HL-60/S4 treated with phorbol 12-myristate 13-acetate at 8.2 ng/mL for 4 days and 3 days (cell line): ENCODE measurements at regions not wholly inside any gene's neighbourhood (a gene's known extent, or its start where the extent isn't known, plus 50 kb on each side); places are given as distances from the start of the nearest gene placed in this dataset.

Experiments used
- in situ Hi-C: fragments of 300-500 bp; cut with MboI; formaldehyde crosslinking; loops from 2 replicates; pipeline ENCODE4 v1.15.0; 2022; ENCODE audit warnings: low sequenced_read_pairs

DNA sequence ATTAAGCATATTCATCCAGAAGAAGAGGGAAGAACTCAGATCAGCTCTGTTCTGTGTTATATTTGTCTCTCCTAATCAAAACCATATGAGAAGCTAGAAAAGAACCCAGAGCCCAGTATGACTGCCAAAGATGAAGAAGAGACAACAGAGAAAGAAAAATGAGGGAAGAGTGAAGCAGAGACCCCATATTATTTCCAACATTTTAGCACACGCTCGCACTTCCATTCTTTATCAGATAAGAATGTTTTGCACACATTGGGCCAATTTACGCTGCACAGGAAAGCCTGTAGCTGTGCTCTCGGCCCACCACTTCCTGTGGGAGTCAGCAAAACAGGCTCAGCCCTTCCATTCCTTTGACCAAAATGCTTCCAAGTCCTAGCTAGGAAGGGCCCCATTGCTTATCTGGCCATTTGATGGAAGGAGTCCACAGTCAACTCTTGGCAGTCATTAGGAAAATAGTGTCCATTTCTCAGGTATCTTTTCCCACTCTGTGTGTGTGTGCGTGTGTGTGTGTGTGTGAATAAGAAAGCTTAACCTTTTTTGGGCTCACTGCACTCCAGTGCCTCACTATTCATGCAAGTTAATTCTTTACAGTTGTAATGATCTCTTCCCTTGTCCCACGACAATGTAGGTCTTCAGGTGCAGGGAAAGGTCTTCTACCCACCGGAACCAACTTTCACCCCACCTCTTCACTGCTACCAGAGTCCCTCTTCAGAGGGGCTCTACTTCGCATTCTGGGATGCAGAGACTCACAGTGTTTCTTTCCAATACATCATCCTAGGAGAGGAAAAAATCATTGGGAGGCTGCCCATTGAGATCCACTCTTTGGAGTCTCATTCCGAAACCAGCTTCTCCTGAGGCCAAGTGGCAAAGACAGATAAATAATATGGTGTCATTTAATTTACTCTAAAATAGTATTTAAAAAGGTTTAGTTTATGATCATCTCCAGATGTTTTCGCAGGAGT lies 237.5 kb downstream of the COG6 start:
- in situ Hi-C loops: no loop called here

DNA sequence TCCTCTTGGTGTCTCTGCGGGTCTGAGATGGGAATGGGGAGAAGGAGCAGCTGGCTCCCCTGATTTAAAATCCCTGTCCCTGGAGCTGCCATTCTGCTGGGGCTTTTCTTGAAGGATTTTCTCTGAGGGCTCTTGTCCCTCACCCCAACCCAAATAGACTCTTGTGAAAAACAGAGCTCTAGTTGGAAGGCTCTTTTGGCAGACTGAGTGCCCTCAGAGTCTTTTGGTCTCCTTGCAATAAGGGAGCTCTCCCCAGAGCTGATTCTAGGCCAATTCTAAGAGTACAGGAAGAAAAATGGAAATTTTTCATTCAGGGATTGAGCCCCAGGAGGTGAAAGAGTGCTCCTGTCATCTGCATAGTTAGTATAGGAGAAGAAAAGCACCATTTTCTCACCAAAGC lies 238.3 kb downstream of the COG6 start:
- in situ Hi-C loops: no loop called here

DNA sequence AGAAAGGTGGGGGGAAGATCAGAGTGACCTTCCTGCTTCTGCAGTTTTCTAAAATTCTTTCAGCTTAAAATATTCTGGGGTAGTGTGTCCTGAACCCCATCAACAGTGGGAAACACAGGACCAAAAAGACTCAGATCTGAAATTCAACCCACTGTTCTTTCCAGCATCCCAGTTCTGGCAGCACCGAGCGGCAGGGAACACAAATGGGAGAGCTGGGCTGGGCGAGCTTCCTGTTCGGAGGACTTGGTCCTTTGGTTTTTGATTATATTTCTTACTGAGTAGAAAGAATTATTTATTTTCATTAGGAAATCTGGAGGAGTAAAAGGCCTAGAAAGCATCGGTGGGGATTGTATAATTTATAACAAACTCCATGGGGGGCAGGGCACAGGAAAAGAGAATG lies 239.1 kb downstream of the COG6 start:
- in situ Hi-C loops: no loop called here

DNA sequence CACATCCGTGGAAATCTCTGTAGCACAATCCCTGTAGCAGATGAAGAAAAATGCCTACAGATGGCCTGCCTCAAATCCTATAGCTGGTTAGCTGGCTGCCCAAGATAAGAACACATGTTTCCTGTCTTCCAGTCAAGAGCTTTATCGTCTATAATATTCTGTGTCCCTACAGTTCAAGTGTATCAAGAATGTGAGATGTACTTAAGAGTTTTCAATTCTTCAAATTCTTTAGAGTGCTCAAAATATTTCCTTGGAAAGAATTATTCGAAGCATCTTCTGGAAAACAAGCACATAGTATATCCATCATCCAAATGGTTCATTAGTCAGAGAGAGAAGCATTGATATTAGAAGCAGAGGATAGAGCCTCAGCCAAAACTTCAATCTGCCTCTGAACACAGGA lies 239.8 kb downstream of the COG6 start:
- in situ Hi-C loops: no loop called here

DNA sequence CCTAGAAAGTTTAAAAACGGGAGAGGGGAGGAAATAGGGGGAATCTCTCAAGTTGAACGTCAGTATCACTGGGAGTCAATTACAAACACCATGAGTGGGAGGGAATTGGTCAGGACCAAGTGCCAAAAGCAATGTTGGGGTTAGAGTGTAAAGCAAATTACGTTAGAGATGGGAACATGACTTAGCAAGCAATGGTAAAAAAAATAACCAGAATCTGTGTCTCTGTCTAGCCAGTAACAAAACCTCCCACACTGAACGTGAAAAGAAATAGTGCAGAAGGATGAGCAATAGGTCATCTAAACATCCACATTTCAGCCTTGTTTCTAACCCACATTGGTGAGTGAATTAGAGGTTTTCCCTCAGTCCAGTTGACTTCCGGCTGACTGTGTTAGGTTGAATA lies 242.2 kb downstream of the COG6 start:
- in situ Hi-C loops: no loop called here

DNA sequence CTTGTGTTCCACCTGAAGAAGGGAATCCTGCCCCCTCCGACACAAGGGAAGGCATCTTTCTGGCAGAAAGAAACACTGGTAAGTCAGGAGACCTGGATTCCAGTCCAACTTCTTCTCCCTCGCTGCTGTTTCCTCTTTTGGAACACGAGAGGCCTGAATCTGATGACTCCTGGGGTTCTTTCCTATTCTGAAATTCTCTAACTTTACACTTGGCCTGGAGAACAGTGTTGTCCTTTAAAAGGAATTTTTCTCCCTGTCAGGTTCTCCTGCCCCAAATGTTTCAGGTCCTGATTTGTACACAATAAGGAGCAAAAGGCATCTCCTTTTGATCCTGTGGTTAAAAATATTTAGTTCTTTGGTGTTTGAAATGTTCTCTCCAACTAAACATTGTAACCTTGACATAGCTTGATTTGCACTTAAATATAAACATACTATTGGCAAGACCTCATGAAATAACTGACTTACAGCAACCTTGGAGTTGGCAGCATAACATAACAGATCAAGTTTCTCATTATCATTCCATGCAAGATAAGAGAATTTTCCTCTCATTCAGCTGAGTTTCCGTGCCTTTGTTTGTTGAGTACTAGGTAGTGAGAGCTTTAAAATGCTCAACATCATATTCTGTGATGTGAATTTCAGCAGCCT lies 244.8 kb downstream of the COG6 start:
- in situ Hi-C loops: no loop called here

DNA sequence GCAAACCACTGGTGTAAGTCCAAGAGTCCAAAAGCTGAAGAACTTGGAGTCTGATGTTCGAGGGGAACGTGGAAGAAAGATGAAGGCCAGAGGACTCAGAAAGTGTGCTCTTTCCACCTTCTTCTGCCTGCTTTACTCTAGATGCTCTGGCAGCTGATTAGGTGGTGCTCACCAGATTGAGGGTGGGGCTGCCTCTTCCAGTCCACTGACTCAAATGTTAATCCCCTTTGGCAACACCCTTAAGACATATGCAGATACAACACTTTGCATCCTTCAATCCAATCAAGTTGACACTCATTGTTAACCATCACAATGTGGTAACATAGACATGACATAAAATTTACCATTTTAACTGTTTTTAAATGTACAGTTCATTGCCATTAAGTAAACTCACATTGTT lies 249.5 kb downstream of the COG6 start:
- in situ Hi-C loops: no loop called here

DNA sequence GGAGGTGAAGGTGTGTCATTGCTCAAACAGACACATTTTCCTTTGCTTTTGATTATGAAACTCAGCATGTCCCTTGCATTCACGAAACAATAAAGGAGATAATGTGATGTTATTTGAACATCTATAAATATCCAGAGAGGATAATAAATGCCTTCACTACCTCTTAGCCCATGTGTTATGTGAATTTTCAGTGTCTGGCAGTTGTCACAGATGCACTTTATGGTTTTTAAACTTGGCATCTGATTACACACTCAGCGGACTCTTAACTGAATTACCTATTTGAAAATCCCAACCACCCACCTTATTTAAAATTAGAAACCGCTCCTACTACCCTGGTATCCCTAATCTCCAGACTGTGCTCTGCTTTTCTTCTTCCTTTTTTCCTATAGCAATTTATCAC lies 254.2 kb downstream of the COG6 start:
- in situ Hi-C loops: no loop called here

DNA sequence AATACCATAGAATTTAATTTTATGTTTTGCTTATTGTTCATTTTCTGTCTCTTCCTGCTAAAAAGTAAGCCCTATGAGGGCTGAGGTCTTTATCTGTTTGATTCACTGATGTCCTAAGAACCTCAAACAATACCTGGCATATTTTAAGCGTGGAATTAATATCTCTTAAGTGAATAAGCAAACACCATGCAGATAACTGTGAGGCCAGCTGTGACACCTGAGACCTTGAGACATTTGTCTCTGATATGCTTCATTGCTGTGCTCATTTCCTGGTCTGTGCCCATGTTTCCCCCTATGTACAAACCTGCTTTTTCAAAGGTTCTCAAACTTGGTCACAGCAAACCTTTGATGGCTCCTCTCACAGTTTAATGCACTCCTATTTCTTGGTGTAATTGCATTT lies 254.6 kb downstream of the COG6 start:
- in situ Hi-C loops: no loop called here

DNA sequence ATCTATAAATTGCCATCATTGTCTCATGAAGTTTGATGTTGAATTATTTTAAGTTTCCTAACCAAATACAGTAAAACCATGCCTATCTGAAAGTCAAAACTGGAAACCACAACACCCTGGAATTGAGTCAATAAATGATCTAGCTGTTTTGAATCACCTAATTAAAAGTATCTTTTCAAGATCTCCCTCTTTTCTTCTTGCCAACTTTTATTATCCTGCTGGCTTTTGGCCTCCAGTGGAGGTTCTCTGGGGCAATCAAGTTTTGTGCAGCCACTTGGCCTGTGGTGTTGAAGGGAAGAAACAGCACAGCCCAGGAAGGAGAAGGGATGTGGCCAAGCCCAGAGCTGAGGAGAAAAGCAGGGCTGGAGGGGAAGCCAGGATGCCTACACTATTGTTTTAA lies 255.4 kb downstream of the COG6 start:
- in situ Hi-C loops: no loop called here

DNA sequence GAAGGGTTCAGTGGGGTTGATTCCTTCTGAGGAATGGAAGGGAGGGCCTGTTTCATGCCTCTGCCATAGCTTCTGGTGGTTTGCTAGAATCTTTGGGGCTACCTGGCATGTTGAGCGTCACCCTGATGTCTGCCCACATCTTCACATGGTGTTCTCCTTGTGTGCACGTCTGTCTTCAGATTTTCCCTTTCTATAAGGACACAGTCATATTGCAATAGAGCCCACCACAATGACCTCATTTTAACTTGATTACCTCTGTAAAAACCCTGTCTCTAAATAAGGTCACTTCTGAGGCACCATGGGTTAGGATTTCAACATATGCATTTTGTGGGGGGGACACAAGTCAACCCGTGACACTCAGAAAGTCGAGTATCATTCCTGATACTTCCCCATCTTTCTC lies 257.9 kb downstream of the COG6 start:
- in situ Hi-C loops: no loop called here

DNA sequence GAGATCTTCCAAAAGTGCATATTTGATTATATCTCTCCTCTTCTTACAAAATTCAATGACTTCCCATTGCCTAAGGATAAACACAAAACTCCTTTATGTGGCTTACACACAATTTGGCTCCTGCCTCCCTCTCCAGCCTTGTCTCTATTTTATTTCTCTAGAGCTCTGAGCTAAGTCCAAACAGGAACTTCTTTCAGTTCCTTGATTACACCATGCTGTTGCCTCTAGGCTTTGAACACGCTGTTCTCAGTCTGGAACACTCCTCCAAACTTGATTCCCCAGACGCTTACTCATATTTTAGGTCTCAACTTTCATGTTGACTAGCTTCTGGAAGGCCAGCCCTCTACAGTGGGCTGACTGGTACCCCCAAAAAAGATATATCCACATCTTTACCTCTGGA lies 258.5 kb downstream of the COG6 start:
- in situ Hi-C loops: no loop called here

DNA sequence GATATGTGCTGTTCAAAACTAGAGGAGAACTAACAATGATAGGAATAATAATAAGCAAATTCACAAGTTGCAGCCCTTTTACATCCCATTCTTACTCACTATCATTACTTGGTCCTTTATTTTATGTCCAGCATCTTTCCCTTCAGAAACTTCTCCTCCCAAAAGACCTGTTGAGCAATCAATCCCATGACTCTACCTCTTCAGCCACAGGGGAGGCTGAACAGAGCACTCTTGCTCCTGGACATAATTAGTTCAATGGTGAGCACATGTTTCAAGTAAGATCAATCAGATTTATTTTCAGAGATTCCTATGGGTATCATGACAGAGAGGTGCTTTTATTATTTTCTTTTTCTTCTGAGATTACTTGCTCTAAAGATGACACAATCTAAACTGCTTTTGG lies 260.0 kb downstream of the COG6 start:
- in situ Hi-C loops: no loop called here

DNA sequence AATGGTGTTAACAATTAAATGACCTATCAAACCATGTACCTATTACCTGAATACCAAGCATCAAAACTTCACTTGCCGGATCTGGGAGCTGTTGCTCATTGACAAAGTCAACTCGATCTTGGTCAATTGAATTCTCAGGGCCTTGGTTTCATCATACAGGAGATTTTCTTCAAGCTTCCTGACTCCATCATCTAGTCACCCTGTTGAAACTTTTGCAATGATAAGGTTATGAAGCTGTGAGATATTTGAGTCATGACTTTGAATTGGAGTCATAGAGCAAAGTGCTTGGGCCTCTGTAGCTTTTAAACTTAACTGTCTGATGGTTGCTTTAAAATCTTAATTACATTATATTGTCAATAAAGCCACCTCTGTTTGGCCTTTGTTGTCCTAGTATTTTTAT lies 260.9 kb downstream of the COG6 start:
- in situ Hi-C loops: no loop called here

DNA sequence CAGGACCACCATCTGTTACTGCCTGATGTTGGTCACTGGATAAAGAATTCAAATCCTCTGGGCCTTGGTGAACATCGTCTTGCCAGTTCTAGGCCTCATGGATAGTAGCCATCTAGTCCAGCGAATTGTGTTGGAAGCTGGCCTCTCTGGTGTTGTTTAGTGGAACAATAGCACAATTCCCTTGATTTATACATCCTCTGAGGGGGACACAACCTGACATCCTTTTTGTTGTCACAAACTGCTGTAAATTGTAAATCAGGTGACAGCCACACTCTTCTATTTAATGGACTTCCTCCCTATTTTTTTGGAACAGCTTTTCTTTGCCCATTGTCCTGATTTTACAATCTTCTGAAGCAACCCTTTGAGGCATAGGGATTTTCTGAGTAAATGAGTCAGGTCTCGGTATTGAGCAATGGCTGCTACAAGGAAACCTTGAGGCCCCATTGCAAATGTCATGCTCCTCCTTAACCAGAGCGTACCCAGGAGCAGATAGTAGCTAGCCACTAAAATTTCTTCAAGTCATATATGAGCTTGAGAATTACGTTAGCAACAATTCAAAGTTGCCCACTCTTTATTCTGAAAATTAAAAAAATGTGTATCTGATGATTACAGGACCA lies 263.3 kb downstream of the COG6 start:
- in situ Hi-C loops: no loop called here

DNA sequence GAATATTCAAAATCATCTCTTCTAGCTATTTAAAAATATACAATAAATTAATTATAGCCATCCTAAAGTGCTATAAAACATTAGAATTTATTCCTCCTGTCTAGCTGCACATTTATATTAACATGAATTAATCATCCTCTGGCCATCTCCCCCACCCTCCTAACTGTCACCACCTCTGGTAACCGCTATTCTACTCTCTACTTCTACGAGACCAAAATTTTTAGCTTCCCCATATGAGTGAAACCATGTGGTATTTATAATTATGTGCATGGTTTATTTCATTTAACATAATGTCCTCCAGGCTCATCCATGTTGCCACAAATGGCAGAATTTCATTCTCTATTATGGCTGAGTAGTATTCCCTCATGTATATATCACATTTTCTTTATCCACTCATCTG lies 265.2 kb downstream of the COG6 start:
- in situ Hi-C loops: no loop called here

DNA sequence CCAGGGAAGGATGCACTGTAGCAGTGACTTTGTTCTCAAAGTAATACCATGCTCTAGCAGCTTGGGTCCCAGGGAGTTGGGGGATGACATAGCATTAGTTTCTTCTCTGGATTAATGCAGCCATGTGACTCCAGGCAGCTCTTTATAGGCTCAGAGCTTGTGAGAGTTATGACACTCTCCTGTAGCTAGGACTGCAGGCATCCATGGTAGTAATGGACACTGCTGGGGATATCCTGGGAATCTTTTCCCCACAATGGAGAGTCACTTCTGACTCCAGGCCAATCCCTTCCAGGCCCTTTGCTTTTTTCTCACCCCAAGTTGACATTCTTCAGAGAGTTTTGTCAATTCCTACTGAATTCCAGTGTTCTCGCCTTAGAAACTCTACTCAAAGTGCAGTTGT lies 270.9 kb downstream of the COG6 start:
- in situ Hi-C loops: no loop called here

DNA sequence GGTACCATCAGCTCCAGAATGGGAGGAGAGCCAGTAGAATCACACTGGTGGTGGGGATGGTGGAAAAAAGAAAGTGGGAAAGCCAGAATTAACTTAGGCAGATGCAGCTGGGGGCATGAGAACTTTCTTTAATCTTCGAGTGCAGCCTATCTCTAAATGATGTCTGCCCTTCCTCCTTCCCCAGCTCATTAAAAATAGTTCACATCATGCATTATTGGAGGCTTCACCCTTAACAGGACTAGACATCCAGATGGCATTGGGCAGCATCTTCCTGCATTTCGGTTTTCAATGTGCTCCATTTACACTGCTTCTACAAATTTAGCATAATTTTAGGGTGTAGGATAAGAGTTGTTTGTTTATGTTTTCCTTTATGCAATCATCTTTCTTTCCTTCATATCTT lies 272.8 kb downstream of the COG6 start:
- in situ Hi-C loops: no loop called here

DNA sequence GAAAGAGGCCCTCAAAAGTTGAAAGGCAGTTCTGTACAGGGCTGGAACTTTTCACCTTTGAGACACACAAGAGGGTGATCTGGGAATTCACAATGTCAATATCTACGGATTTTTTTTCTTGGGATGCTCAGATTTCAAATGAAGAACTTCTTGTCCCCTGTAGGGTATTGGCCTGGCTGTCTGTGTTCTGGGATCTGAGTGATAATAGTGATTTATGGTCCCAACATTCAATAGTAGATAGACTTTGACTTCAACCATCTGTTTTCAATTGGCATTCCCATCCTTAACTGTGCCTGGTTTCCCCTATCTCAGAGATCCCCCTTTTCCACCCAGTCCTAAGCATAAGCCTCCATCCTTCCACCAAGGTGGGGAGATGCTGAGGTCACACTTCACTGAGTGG lies 274.1 kb downstream of the COG6 start:
- in situ Hi-C loops: no loop called here

DNA sequence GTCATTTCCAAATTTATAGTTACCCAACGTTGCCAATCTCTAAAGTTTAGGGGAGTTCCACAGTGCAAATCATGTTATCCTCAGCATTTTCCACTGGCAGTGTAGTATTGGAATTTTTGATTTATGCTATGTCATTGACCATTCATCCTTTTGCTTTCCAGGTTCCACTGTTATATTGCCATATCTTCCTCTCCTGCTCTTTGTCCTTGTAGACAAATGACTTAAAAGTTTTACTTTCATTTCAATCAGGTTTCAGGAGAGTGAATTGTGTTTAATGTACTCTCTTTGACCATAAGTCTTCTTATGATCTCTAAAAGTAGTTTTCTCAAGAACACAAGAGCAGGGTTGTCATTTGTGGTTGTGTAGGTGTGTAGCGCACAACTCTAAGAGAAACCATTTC lies 274.6 kb downstream of the COG6 start:
- in situ Hi-C loops: no loop called here

DNA sequence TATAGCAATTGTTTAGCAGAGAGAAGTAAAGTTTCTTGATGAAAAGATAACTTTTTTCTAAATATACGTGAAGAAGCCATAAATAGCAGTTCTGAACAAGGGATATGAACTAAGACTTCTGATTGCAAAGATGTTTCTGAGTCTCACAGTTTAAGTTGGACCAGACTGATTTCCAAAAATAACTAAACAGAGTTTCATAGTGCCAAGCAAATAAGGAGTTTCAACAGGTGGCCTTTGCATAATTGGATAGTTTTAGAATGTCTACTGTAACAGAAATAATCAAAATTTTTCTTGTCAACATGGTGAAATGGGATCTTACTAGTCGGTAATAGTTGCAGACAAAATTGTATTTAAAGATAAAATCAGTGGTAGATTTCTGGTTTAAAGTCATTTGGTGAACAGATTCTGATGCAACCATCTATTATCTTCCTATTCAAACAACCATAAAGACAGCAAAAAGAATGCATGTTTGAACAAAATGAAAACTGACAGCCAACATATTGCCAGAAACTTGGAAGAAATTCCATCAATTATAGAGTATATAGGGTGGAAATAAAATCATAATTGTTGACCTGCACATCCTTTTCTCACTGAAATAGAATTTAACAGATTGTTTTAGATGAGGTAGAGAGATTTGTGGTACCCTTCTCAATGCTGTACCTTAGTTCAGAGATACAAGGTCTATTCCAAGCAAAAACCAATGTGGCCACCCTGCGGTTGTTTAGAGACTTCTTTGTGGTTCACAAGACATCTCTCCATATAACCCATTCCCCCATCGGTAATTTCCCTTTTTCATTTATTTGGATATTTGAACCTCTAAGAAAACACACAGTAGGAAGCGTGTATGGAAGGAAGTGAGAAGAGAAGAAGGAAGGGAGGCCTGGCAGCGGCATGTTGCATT lies 275.3 kb downstream of the COG6 start:
- in situ Hi-C loops: no loop called here
